ENCODE measurements at regions not wholly inside any gene's neighbourhood (a gene's known extent, or its start where the extent isn't known, plus 50 kb on each side); places are given as distances from the start of the nearest gene placed in this dataset.
A peak's percentile ranks its signal among the peaks of the same experiment; 100 is the strongest.
"Not testable (repeated sequence)": the region's sequence is repeated elsewhere in the genome, so short reads cannot be mapped to it uniquely, and the experiment has no call there.

DNA sequence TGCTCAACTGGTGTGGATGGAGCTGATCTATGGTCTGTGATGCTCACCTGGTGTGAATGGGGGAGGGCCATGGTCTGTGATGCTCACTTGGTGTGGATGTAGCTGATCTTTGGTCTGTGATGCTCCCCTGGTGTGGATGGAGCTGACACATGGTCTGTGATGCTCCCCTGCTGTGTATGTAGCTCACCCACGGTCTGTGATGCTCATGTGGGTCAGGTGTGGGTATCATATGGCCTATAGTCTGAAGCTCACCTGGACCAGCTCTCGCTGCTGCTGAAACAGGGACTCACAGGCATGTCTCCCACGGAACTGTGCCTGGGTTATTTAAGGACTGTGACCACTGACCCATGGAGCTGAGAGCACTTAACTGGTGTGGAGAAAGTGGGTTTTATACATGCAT is 109.7 kb downstream of the CRLF2 start:
- DNase-seq, result no peak

DNA sequence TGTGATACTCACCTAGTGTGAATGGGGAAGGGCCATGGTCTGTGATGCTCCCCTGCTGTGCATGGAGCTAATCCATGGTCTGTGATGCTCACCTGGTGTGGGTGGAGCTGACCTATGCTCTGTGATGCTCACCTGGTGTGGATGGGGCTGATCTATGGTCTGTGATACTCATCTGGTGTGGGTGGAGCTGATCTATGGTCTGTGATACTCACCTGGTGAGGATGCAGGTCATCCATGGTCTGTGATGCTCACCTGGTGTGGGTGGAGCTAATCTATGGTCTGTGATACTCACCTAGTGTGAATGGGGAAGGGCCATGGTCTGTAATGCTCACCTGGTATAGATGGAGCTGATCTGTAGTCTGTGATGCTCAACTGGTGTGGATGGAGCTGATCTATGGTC is 110.2 kb downstream of the CRLF2 start:
- not testable (repeated sequence) for DNase-seq

DNA sequence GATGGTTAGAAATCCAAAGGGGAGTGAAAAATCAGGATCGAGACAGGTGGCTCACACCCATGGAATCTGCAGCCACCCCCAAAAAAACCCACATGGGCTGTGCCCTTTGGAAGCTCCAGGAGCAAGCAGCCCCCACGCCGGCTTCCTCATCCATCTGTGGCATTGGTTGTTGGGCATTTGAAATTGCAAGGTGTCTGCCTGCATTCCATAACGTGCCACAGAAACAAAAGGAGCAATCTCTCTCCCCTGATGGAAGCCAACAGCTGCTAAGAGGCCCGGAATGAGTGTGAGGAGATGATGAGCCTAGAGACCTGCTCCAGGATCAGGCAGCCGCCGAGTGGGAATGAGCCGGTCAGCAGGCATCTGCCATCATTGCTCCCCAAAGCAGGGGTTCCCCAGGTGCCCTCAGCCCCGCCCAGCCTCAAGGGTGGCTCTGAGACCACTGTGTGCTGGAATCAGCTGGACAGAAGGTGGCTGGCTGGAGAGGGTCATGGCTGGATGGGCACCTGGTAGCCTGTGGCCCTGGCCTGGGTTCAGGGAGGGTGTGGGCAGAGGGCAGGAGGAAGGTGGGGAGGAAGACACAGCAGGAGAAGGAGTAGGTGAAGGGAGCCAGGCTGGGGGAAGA is 113.2 kb downstream of the CRLF2 start:
- no peak for DNase-seq

DNA sequence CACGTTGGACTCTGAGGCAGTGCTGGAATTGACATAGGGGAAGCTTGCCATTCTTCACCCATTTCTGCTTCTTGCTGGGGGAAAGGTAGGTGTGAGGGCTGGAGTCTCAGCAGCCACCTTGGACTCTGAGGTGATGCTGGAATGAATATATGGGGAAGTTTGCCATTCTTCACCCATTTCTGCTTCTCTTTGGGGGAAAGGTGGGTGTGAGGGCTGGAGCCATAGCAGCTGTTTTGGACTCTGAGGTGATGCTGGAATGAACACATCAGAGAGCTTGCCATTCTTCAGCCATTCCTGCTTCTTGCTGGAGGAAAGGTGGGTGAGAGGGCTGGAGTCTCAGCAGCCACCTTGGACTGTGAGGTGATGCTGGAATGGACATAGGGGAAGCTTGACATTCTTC is 115.1 kb downstream of the CRLF2 start:
- no peak for DNase-seq

DNA sequence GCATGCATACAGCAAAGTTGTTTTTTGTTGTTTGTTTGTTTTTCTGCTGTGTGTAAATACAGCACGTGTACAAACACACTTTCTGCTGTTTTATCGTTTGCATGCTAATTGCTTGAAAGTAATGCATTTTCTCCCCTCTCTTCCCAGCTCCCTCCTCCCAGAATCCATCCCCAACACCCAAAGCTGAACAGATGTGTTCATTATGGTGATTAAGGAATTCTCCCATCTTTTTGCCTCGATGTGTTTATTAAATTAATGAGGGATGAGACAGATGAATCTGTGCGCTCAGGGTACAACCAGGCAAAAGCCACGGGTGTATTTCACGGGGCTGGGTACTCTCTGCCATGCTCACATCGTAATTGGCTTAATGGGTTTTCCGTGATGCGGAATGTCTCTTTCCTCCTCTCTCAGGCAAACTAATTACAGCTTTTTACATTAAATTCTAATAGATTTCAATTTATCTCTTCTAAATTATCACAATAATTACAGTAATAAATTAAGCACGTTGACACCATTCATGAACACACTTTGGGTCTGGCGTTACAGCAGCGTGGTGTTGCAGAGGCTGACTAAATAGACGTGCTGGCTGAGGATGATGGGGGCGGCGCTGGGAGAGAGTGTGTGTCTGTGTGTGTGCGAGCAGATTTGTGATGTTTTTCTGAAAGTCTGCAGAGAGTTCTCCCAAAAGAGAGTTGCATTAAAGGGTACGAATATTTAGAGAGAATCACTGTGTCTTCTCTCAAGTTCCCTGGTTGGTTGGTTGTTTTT is 117.7 kb downstream of the CRLF2 start:
- DNase-seq, result no peak

DNA sequence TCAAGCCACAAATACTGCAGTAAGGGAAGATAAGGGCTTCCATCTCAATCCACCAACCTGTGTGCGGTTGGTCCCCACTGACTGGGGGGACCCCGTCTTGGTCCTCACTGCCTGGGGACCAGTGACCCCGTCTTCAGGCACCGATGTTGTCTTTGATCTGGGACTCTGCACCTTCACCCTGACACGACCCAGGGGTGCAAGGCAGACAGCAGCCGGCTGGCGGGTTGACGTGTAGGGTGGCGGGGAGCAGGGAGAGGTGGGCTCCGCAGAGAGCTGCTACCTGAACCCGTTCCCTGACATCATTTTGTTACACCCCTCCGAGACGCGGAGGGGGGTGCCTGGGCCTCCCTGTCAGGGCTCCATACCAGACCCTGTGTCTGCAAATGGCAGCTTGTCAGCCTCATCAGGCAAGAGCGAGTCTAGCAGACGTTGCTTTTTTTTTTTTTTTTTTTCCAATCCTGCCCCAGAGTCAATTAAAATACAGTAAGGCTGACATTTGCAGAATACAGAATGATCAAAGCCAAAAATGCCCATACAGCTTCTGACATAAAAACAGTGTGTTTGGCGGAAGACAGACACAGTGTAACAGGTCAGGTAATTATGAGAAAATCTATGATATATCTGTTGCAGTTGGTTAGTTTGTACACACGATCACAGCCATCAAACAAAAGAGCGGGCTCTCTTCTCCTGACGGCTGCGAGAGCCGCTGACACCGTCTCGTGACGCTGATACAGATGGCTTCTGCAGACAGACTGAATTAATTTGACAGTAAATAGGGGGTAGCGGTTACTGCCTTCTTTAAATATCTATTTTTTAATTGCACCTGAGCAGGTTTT is 118.6 kb downstream of the CRLF2 start:
- no peak for DNase-seq

DNA sequence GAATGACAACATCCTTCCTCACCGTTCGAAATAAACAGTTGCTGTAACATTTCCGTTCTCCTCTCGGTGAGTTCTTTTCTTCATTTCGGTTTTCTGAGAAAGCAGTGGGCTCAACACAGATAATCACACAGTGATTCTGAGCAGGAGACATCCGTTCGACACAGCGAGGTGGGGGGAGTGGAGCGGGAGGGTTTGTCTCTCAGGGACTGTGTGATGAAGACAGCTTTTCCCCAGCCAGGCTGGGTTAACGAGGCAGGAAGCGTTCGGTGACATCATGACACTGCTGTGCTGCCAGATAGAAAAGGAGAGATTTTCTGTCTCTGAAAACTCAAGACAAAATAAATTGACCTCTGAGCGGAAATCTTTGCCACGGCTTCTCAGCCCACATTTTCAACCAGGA is 119.3 kb downstream of the CRLF2 start:
- DNase-seq, result peak; percentile 26

DNA sequence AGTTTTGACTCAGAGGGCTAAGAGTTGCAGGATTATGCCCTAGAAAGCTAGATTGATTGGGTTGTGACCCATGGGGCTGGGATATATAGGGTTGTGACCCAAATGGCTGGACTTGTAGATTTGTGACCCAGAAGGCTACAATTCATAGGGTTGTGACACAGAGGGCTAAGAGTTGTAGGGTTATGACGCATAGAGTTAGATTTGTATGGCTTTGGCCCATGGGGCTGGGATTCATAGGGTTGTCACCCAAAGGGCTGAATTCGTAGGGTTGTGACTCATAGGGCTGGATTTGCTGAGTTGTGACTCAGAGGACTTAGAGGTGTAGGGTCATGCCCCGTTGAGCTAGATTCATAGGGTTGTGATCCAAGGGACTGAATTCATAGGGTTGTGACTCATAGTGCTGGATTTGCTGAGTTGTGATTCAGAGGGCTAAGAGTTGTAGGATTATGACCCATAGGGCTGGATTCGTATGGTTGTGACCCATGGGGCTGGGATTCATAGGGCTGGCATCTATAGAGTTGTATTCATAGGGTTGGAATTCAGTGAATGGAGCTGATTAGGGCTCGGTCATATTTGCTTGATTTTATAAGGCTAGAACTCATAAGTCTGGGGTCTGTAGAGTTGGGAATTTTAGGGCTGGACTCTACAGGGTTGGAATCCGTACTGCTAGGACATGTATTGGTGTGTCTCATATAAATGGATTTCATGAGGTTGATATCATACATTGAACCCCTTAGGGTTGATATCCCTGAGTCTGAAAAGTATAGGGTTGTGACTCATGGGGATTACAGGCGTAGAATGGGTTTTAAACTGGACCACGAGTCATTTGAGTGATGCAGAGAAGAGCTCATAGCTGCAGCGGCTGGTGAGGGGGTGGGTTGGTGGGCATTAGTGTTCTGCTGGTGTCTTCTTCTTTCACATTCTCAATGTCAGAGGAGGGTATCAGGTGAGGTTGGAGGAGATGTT is 125.7 kb downstream of the CRLF2 start:
- no peak for DNase-seq

DNA sequence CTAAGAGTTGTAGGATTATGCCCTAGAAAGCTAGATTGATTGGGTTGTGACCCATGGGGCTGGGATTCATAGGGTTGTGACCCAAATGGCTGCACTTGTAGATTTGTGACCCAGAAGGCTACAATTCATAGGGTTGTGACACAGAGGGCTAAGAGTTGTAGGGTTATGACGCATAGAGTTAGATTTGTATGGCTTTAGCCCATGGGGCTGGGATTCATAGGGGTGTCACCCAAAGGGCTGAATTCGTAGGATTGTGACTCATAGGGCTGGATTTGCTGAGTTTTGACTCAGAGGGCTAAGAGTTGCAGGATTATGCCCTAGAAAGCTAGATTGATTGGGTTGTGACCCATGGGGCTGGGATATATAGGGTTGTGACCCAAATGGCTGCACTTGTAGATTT is 126.6 kb downstream of the CRLF2 start:
- DNase-seq, result not testable (repeated sequence)

DNA sequence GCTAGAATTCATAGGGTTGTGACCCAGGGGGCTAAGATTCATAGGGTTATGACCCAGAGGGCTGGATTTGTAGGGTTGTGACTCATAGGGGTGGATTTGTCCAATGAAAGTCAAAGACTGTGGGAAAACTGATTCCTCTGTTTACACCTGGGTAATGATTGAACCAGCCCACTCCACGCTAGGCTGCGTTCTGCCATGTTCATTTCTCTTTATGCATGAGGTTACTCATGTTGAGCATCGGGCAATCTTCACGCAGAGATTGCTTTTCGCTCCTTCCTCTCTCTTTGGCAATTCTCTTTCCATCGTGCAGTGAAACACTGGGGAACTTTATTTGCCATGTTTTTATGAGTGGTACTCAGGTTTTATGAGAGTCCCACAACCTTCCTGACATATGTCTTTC is 127.8 kb downstream of the CRLF2 start:
- no peak for DNase-seq

DNA sequence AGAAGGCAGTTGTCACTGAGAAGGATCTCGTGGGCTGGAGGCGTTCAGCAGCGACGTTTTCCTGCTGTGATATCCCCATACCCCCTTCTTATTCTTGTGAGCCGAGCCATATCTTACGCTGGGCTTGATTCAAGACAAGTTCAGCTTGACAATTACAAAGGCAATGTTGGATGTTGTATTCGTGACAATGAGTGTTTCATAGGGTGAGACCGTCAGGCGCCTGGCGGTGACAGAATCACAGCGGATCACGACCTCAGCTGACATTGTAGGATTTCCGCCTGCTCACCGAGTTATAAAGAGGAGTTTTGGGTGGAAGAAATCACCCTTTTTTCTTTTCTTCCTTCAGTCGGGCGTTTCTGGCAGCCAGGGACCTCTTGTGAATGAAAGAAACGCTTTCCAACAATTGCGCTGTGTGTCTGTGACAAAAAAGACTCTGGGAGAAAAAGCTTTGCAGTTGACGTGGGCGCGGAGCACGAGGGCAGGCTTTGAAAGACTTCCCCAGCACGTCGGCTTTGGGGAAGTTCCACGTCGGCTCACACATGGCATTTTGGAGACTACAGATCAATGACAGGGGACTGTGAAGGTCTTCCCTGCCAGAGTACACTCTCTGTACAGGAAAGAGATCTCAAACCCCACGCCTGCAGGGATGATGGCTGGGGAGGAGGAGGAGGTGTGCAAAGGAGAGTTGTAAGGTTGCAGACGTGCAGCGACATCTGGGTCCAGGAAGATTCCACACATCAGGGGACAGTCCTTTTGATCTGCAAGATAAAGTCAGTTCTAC is 135.4 kb downstream of the CRLF2 start:
- no peak for DNase-seq

DNA sequence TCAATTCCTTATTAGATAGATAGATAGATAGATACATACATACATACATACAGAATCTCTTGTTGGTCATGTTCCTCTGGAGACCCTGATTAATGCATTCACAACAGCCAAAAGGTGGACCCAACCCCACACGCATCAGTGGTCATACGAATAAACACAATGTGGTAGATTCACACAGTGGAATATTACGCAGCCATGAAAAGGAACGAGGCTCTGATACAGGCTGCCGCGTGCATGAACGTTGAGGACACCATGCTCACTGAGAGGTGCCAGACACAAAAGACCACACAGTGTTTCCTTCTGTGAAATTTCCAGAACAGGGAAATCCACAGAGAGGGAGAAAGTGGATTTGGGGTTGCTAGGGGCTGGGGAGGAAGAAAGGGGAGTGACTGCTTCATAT is 136.7 kb downstream of the CRLF2 start:
- DNase-seq, result no peak

DNA sequence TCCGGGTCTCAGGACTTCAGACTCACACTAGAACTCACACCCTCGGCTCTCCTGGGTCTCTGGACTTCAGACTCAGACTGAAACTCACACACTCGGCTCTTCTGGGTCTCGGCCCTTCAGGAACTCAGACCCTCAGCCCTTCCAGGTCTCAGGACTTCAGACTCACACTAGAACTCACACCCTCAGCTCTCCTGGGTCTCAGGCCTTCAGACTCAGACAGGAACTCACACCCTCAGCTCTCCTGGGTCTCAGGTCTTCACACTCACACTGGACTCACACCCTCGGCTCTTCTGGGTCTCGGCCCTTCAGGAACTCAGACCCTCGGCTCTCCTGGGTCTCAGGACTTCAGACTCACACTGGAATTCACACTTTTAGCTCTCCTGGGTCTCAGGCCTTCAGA is 137.3 kb downstream of the CRLF2 start:
- DNase-seq, result no peak

DNA sequence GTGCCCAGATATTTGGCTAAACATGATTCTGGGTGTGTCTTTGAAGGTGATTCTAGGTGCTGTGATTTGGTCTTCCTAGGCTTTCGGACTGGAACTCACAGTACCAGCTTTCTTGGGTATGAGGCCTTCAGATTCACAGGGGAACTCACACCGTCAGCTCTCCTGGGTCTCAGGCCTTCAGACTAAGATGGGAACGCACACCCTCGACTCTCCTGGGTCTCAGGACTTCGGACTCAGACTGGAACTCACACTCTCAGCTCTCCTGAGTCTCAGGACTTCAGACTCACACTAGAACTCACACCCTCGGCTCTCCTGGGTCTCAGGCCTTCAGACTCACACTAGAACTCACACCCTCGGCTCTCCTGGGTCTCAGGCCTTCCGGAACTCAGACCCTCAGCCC is 137.7 kb downstream of the CRLF2 start:
- DNase-seq, result no peak

DNA sequence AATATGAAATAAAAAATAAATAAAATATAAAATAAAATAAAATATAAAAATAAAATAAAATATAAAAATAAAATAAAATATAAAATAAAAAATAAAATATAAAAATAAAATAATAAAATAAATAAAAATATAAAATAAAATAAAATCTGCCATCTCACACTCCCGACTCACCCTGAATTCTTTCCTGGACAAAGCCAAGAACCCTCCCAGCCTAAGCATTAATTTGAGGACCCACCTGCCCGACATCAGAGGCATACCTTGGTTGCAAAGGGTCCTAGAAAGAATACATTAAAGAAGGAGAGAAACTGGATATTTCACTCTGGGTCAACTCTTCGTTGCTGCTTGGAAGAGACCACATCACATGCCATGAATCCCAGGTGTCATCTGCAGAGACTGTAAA is 138.3 kb downstream of the CRLF2 start:
- DNase-seq, result no peak

DNA sequence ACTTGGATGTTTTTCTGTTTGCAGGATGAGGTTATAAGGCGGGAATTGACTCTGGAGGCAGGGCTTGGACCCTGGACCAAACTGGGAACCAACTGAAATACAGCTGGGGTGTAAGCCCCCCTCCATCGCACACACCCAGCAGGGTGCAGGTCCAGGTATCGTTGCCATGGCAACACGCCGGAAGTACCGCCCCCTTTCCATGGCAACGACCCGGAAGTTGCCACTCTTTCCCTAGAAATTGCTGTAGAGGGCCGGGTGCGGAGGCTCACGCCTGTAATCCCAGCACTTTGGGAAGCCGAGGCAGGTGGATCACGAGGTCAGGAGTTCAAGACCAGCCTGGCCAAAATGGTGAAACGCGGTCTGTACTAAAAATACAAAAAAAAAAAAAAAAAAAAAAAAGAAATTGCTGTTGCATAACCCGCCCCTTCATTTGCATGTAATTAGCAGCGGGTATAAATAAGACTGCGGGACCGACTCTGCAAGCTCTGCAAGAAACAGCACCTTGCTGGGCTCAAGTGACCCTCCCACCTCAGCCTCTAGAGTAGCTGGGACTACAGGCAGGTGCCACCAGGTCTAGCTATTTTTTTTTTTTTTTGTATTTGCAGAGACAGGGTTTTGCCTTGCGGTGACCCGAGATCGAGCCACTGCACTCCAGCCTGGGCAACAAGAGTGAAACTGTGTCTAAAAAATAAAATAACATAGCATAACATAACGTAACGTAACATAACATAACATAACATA is 139.6 kb downstream of the CRLF2 start:
- DNase-seq, result no peak

DNA sequence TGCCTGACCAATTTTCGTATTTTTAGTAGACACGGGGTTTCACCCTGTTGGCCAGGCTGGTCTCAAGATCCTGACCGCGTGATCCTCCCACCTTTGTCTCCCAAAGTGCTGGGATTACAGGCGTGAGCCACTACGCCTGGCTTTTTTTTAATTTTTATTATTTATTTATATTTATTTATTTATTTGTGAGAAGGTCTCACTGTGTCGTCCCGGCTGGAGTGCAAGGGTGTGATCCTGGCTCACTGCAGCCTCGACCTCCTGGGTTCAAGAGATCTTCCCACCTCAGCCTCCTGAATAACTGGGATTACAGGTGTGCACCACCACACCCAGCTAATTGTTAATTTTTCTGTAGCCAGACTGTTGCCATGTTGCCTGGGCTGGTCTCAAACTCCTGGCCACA is 141.1 kb downstream of the CRLF2 start:
- no peak for DNase-seq

DNA sequence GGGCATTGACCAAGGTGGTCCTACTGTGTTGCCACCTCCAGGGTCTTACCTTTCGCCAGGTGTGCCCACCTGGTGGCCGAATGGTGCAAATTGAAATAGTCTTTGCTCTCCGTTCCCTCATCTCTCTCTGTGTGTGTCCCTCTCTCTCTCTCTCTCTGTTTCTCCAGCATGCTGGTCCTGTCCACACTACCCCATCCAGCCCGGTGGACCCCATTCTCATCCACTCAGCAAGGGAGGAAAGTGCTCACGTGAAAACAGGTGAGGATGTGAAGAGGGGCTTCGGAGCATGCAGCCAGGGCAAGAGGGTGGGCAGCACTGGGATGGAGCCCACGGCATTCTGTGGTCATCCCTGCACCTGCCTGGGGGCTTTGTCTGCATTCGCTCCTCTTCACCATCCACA is 150.1 kb downstream of the CRLF2 start:
- DNase-seq, result no peak

DNA sequence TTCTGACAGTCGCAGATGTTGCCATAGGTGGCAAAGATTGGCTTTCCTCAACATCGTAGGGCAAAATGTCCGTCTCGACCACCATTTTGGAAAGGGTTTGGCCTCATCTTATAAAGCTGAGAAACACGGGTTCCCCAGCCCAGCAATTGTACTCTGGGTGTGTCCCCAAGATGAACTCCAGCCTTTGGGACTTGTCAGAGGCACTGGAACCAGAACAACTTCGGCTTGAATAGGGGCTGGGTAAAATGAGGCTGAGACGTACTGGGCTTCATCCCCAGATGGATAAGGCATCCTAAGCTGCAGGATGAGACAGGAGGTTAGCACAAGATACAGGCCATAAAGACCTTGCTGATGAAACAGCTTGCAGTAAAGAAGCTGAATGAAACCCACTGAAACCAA is 151.9 kb downstream of the CRLF2 start:
- DNase-seq, result no peak

DNA sequence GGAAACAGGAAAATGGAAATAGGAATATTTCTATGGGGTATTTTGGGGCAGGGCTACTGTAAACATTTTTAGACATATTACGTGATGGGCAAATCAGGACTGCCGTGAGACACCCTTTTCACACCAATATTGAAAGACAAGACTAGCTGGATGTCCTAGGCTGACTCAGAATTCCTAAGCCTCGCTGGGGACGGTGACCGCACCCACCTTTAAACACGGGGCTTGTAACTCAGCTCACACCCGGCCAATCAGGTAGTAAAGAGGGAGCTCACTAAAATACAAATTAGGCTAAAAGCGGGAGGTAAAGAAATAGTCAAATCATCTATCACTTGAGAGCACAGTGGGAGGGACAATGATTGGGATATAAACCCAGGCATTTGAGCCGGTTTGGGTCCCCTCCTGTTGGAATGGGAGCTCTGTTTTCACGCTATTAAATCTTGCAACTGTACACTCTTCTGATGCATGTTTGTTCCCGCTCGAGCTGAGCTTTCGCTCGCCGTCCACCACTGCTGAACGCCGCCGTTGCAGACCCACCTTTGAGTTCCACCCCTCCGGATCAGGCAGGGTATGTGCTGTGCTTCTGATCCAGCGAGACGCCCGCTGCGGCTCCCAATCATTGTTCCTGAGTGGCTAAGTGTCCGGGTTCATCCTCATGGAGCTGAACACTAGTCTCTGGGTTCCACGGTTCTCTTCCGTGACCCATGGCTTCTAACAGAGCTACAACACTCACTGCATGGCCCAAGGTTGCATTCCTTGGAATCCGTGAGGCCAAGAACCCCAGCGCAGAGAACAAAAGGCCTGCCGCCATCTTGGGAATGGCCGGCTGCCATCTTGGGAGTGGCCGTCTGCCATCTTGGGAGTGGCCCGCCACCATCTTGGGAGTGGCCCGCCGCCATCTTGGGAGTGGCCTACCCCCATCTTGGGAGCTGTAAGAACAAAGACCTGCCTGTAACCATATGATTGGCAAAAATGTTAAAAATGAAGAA is 152.6 kb downstream of the CRLF2 start:
- no peak for DNase-seq
